HepG2 (cell line): ENCODE measurements at regions not wholly inside any gene's neighbourhood (a gene's known extent, or its start where the extent isn't known, plus 50 kb on each side); places are given as distances from the start of the nearest gene placed in this dataset.

Source experiments
- ATAC-seq: fragments of 200-7000 bp; cut with Tn5 transposase; 3 replicates; pipeline ENCODE4 v1.9.1; 2020; ENCODE audit warnings: mild to moderate bottlenecking, moderate library complexity
- BruUV-seq: library from RNA; stranded (reverse); fragments of 400-500 nt; replicated peaks from 2 replicates; lab custom pipeline; 2021; lab: Mats Ljungman, UMichigan
- CTCF ChIA-PET: fragments of 300-600 bp; formaldehyde crosslinking; extraction: SDS; loops from one replicate; lab custom pipeline; 2021; ENCODE audit warnings: low total read pairs, inconsistent platforms, low intra/inter-chr PET ratio; lab: Yijun Ruan, JAX
- POLR2A ChIA-PET: fragments of 350-600 bp; sonication (Branson Sonifier 250); formaldehyde crosslinking; loops from one replicate; lab custom pipeline; 2020; ENCODE audit warnings: antibody characterized with exemption, inconsistent platforms; lab: Yijun Ruan, JAX
- DNase-seq: peaks from one replicate; pipeline ENCODE4 v3.0.0-alpha.2; 2015; ENCODE audit warnings: low spot score
- FAIRE-seq: peaks from 3 replicates; lab custom pipeline; 2011; peaks lifted over from hg19 to GRCh38; lab: Jason Lieb, UNC
- H2AFZ ChIP-seq: one replicate; pipeline ENCODE4 v1.6.1; 2011; ENCODE audit warnings: low read length, inconsistent platforms
- H3K27ac ChIP-seq: fragments of 300-600 bp; 3 replicates; pipeline ENCODE4 v1.8.0; 2011; ENCODE audit warnings: mixed run types, mild to moderate bottlenecking, mixed read lengths, low read length, inconsistent platforms; ENCODE audit not compliant: insufficient read depth; ENCODE audit errors: extremely low read length
- H3K27me3 ChIP-seq, 2 experiments: fragments of 200-600 bp in 1 of 2; 2 replicates in 1 of 2; 3 replicates in 1 of 2; pipeline versions ENCODE4 v1.6.0 to v1.8.0; 2011; ENCODE audit warnings: low read length in 2 of 2, mild to moderate bottlenecking in 2 of 2, moderate library complexity in 2 of 2, inconsistent platforms in 1 of 2; ENCODE audit not compliant: insufficient read depth in 2 of 2, control insufficient read depth in 1 of 2
- H3K36me3 ChIP-seq, 2 experiments: fragments of 200-600 bp in 1 of 2; replicated peaks in 1 of 2; 2 replicates in 1 of 2; 3 replicates in 1 of 2; pipeline versions ENCODE4 v1.5.1 to v1.8.0; 2011; ENCODE audit warnings: low read length in 2 of 2, inconsistent platforms in 1 of 2; ENCODE audit not compliant: insufficient read depth in 2 of 2, control insufficient read depth in 1 of 2
- H3K4me1 ChIP-seq: 2 replicates; pipeline ENCODE4 v1.5.1; 2012; ENCODE audit warnings: low read length, inconsistent platforms; ENCODE audit not compliant: insufficient read depth
- H3K4me2 ChIP-seq: 2 replicates; pipeline ENCODE4 v1.6.0; 2011; ENCODE audit warnings: low read depth, low read length, inconsistent platforms
- H3K4me3 ChIP-seq, 3 experiments: fragments of 200-600 bp in 1 of 3; sonication (generic), shearing (Covaris generic) in 1 of 3; replicated peaks in 1 of 3; 2 replicates each; pipeline ENCODE4 v1.5.1; 2011 to 2016; ENCODE audit warnings: low read length in 3 of 3, inconsistent platforms in 2 of 3, low read depth in 2 of 3, mild to moderate bottlenecking in 2 of 3, control low read depth in 1 of 3, mixed read lengths in 1 of 3; ENCODE audit not compliant: insufficient read depth in 1 of 3
- H3K79me2 ChIP-seq: one replicate; pipeline ENCODE4 v1.6.1; 2011; ENCODE audit warnings: low read length, inconsistent platforms; ENCODE audit not compliant: insufficient read depth
- H3K9ac ChIP-seq: 2 replicates; pipeline ENCODE4 v1.6.0; 2011; ENCODE audit warnings: mild to moderate bottlenecking, low read depth, low read length, inconsistent platforms; ENCODE audit not compliant: insufficient read depth
- H3K9me3 ChIP-seq: 2 replicates; pipeline ENCODE4 v1.5.1; 2012; ENCODE audit warnings: mild to moderate bottlenecking, low read length
- H4K20me1 ChIP-seq: 2 replicates; pipeline ENCODE4 v1.6.0; 2011; ENCODE audit warnings: inconsistent platforms, mild to moderate bottlenecking, low read length, moderate library complexity; ENCODE audit not compliant: insufficient read depth
- AGO1 ChIP-seq: fragments of 200-400 bp; formaldehyde crosslinking; IDR thresholded peaks from 2 replicates; pipeline ENCODE4 v1.6.1; 2017; ENCODE audit warnings: mild to moderate bottlenecking, low read depth, low read length, moderate library complexity; ENCODE audit not compliant: poor library complexity, severe bottlenecking
- CBFB ChIP-seq: sonication (generic); formaldehyde crosslinking; IDR thresholded peaks from 2 replicates; pipeline ENCODE4 v1.4.0; 2020; ENCODE audit warnings: missing genetic modification reagents
- CCAR2 ChIP-seq: fragments of 200-400 bp; formaldehyde crosslinking; optimal IDR thresholded peaks from 2 replicates; pipeline ENCODE3; 2018; ENCODE audit warnings: low read depth, mild to moderate bottlenecking, low read length, moderate library complexity
- RFXANK ChIP-seq: IDR thresholded peaks from 2 replicates; pipeline ENCODE4 v1.6.1; 2016
- ZNF34 ChIP-seq: sonication (generic); formaldehyde crosslinking; IDR thresholded peaks from 2 replicates; pipeline ENCODE4 v1.4.0; 2020; ENCODE audit warnings: mild to moderate bottlenecking, missing genetic modification reagents, borderline replicate concordance
- WGBS: methylation state at CpG from one replicate; pipeline ENCODE4 v1.1.6; 2017; ENCODE audit warnings: low lambda C conversion rate; 5-methylcytosine and 5-hydroxymethylcytosine counted together
- in situ Hi-C: cut with HindIII; loops from 2 replicates; pipeline ENCODE4 v1.10.0; 2017; ENCODE audit warnings: low pct_unique_long_range_greater_than_20kb; ENCODE audit not compliant: extremely low pct_ligation_motif_present
- intact Hi-C: fragments of 100-400 bp; cut with micrococcal nuclease; formaldehyde crosslinking; loops from one replicate; pipeline ENCODE4 v1.10.0; 2022; ENCODE audit not compliant: unreplicated experiment
- TF ChIP-seq, protein P1 (sequence below): sonication (generic); formaldehyde crosslinking; IDR thresholded peaks from 2 replicates; pipeline ENCODE4 v1.4.0; 2020; ENCODE audit warnings: missing genetic modification reagents
- TF ChIP-seq, protein P2 (sequence below): IDR thresholded peaks from 2 replicates; pipeline ENCODE4 v1.6.1; 2016; ENCODE audit warnings: missing biosample characterization, missing genetic modification reagents, low read depth

GRCh38 chr3:8246070-8246469, 255.6 kb upstream of the LMCD1 start (continued):
- TF ChIP-seq, protein P1, sequence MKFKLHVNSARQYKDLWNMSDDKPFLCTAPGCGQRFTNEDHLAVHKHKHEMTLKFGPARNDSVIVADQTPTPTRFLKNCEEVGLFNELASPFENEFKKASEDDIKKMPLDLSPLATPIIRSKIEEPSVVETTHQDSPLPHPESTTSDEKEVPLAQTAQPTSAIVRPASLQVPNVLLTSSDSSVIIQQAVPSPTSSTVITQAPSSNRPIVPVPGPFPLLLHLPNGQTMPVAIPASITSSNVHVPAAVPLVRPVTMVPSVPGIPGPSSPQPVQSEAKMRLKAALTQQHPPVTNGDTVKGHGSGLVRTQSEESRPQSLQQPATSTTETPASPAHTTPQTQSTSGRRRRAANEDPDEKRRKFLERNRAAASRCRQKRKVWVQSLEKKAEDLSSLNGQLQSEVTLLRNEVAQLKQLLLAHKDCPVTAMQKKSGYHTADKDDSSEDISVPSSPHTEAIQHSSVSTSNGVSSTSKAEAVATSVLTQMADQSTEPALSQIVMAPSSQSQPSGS (CRISPR knock-in tag), result no peak
- no peak for TF ChIP-seq CBFB (CRISPR knock-in tag)

GRCh38 chr3:8253201-8253600, 248.4 kb upstream of the LMCD1 start:
- intact Hi-C loops (no loop called here), in situ Hi-C loops (no loop called here)
- Histone ChIP-seq H3K4me3 (no peak overlapping the region), H4K20me1 (no peaks in the 10 kb centered on the region), H3K9ac (no peak overlapping the region), H3K9me3 (no peaks in the 10 kb centered on the region), H3K27ac (no peak overlapping the region), H2AFZ (no peak overlapping the region), H3K4me2 (no peak overlapping the region), H3K27me3 (no peaks in the 10 kb centered on the region), H3K36me3 (no peaks in the 10 kb centered on the region), H3K79me2 (no peaks in the 10 kb centered on the region), H3K4me1 (no peaks in the 10 kb centered on the region)
- CTCF ChIA-PET, result no interaction called here
- TF ChIP-seq RFXANK (CRISPR knock-in tag) (no peak), ZNF34 (no peak), CCAR2 (no peak), AGO1 (no peak)
- TF ChIP-seq, protein P2, sequence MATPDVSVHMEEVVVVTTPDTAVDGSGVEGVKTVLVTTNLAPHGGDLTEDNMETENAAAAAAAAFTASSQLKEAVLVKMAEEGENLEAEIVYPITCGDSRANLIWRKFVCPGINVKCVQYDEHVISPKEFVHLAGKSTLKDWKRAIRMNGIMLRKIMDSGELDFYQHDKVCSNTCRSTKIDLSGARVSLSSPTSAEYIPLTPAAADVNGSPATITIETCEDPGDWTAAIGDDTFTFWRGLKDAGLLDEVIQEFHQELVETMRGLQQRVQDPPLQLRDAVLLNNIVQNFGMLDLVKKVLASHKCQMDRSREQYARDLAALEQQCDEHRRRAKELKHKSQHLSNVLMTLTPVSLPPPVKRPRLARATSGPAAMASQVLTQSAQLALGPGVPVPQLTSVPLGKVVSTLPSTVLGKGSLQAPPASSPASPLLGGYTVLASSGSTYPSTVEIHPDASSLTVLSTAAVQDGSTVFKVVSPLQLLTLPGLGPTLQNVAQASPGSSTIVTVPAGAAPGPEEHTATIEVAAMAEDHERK (CRISPR knock-in tag), result no peak
- no TSS peak for BruUV-seq
- ATAC-seq, result no peak
- 6% methylated on average over 1 of the region's 1 CpG for WGBS
- DNase-seq, result no peak
- POLR2A ChIA-PET, result no interaction called here
- no peak for FAIRE-seq
